ENCODE measurements at regions not wholly inside any gene's neighbourhood (a gene's known extent, or its start where the extent isn't known, plus 50 kb on each side); places are given as distances from the start of the nearest gene placed in this dataset.
"Not testable (repeated sequence)": the region's sequence is repeated elsewhere in the genome, so short reads cannot be mapped to it uniquely, and the experiment has no call there.

- H3K4me3 Mint-ChIP-seq; H3K27ac Mint-ChIP-seq; H3K4me1 Mint-ChIP-seq; H3K36me3 Mint-ChIP-seq (ENCODE audit: low read depth); DNase-seq; POLR2A ChIA-PET; CTCF ChIA-PET; H3K27me3 Mint-ChIP-seq: not testable (repeated sequence)
- peaks cover 23% of the 10 kb centered on the region for H3K9me3 Mint-ChIP-seq
Observed at GRCh38 chr16:59624381-59624780, 890.3 kb upstream of the GOT2 start.

- Mint-ChIP-seq H3K4me1 (no peaks in the 10 kb centered on the region), H3K27ac (no peak overlapping the region), H3K9me3 (peaks cover 21% of the 10 kb centered on the region), H3K27me3 (no peaks in the 10 kb centered on the region), H3K36me3 (ENCODE audit: low read depth) (no peaks in the 10 kb centered on the region), H3K4me3 (no peak overlapping the region)
- ChIA-PET CTCF (no interaction called here), POLR2A (no interaction called here)
- no peak for DNase-seq
Observed at GRCh38 chr16:59614466-59615240, 880.5 kb upstream of the GOT2 start.

- H3K27ac Mint-ChIP-seq; H3K36me3 Mint-ChIP-seq (ENCODE audit: low read depth); H3K4me1 Mint-ChIP-seq; POLR2A ChIA-PET; H3K27me3 Mint-ChIP-seq; CTCF ChIA-PET; DNase-seq; H3K4me3 Mint-ChIP-seq: not testable (repeated sequence)
- H3K9me3 Mint-ChIP-seq, result peaks cover 21% of the 10 kb centered on the region
Observed at GRCh38 chr16:59612910-59613620, 878.9 kb upstream of the GOT2 start.

DNA sequence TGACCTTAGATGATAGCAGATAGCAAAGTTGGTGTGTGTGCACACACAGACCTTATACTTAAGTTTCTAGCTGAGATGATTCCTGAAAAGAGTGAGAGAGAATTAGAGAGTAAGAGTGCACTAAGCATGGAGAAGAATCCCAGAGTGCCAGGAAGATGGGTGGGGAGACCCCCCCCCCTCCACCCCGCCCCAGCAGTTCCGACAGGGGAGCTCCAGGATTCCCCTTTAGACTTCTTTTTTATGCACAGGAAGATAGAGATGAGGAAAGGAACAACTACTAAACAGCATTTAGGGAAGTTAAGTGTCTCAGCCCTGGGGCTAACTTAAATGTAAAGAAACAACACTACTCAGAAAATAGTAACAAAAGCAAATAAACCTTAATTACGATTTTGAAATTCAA, 878.0 kb upstream of the GOT2 start:
- Mint-ChIP-seq H3K4me1 (no peaks in the 10 kb centered on the region), H3K9me3 (peaks cover 27% of the 10 kb centered on the region), H3K4me3 (no peak overlapping the region), H3K36me3 (ENCODE audit: low read depth) (no peaks in the 10 kb centered on the region), H3K27me3 (no peaks in the 10 kb centered on the region), H3K27ac (no peak overlapping the region)
- no peak for DNase-seq
- ChIA-PET POLR2A (no interaction called here), CTCF (no interaction called here)

- Mint-ChIP-seq H3K27me3 (no peaks in the 10 kb centered on the region), H3K36me3 (ENCODE audit: low read depth) (no peaks in the 10 kb centered on the region), H3K4me3 (no peak overlapping the region), H3K9me3 (peaks cover 29% of the 10 kb centered on the region), H3K27ac (no peak overlapping the region), H3K4me1 (no peaks in the 10 kb centered on the region)
- no peak for DNase-seq
- POLR2A ChIA-PET, result no interaction called here
- CTCF ChIA-PET, result no interaction called here
Observed at GRCh38 chr16:59611556-59611955, 877.4 kb upstream of the GOT2 start.

DNA sequence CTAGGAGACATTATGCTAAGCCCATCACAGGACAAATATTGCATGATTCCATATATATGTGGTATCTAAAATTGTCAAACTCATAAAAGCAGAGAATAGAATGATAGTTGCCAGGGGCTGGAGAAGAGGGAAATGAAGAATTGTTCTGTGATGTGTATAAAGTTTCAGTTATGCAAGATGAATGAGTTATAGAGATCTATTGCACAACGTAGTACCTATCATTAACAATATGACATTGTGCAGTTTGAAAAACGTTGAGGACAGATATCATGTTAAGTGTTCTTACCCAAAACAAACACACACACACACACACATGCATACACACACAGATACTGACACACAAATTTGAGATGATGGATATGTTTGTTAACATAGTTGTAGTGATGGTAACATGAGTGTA, 871.6 kb upstream of the GOT2 start:
- no peaks in the 10 kb centered on the region for H3K27me3 Mint-ChIP-seq
- H3K4me3 Mint-ChIP-seq, result no peak overlapping the region
- no peak overlapping the region for H3K27ac Mint-ChIP-seq
- no peaks in the 10 kb centered on the region for H3K36me3 Mint-ChIP-seq (ENCODE audit: low read depth)
- CTCF ChIA-PET, result no interaction called here
- no peaks in the 10 kb centered on the region for H3K4me1 Mint-ChIP-seq
- peaks cover 10% of the 10 kb centered on the region for H3K9me3 Mint-ChIP-seq
- POLR2A ChIA-PET, result no interaction called here
- DNase-seq, result no peak

DNA sequence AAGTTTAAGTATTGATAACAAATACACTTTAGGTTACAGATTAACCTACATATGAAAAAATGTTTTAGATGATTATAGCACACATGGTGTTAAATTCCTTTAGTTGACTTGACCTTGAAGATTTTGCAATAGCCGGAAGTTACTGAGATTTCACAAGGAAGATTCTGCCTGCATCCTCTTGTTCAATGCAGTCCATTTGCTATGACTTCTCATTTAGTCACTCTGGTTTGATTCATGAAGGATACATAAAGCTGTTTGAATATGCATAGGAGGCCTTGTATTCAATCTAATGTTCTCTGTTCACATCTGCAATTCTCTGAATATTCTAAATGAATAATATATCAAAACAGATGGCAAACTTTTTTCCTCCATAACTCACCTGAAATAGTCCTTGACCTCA, 870.2 kb upstream of the GOT2 start:
- no peaks in the 10 kb centered on the region for H3K4me1 Mint-ChIP-seq
- CTCF ChIA-PET, result no interaction called here
- DNase-seq, result no peak
- H3K27ac Mint-ChIP-seq, result no peak overlapping the region
- POLR2A ChIA-PET, result no interaction called here
- H3K27me3 Mint-ChIP-seq, result no peaks in the 10 kb centered on the region
- H3K9me3 Mint-ChIP-seq, result peaks cover 10% of the 10 kb centered on the region
- H3K4me3 Mint-ChIP-seq, result no peak overlapping the region
- no peaks in the 10 kb centered on the region for H3K36me3 Mint-ChIP-seq (ENCODE audit: low read depth)

- H3K4me1 Mint-ChIP-seq, result no peaks in the 10 kb centered on the region
Observed at GRCh38 chr16:59601452-59601851, 867.3 kb upstream of the GOT2 start.

DNA sequence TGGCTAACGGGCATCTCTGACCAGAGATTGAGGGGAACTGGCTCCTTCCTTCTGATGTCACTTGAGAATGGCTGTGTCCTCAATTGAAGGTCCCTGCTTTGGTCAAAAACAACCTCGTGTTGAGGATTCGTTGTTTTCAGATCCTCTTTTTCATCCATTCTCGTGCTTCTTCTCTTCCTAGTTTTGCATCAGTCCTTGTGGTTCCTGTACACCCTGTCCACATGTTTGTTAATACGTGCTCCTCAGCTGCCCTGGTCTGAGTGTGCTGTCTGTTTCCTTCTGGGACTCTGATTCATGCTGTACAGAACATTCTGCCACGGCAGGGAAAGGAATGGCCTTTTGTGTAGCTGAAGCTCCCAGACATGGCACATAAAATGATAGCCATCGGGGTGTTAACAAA, 863.2 kb upstream of the GOT2 start:
- peaks cover 6% of the 10 kb centered on the region for H3K9me3 Mint-ChIP-seq
- no peaks in the 10 kb centered on the region for H3K36me3 Mint-ChIP-seq (ENCODE audit: low read depth)
- CTCF ChIA-PET, result no interaction called here
- H3K4me3 Mint-ChIP-seq, result no peak overlapping the region
- POLR2A ChIA-PET, result no interaction called here
- DNase-seq, result no peak
- no peaks in the 10 kb centered on the region for H3K27me3 Mint-ChIP-seq
- no peak overlapping the region for H3K27ac Mint-ChIP-seq
- no peaks in the 10 kb centered on the region for H3K4me1 Mint-ChIP-seq

More at GRCh38 chr16:59601452-59601851, 867.3 kb upstream of the GOT2 start:
- no peak for DNase-seq
- no peaks in the 10 kb centered on the region for H3K36me3 Mint-ChIP-seq (ENCODE audit: low read depth)
- ChIA-PET CTCF (no interaction called here), POLR2A (no interaction called here)
- no peak overlapping the region for H3K4me3 Mint-ChIP-seq
- no peak overlapping the region for H3K27ac Mint-ChIP-seq
- H3K27me3 Mint-ChIP-seq, result no peaks in the 10 kb centered on the region
- peaks cover 3% of the 10 kb centered on the region for H3K9me3 Mint-ChIP-seq

- Mint-ChIP-seq H3K9me3 (peaks cover 8% of the 10 kb centered on the region), H3K36me3 (ENCODE audit: low read depth) (no peaks in the 10 kb centered on the region), H3K27me3 (no peaks in the 10 kb centered on the region), H3K4me1 (no peaks in the 10 kb centered on the region), H3K27ac (no peak overlapping the region), H3K4me3 (no peak overlapping the region)
- ChIA-PET POLR2A (no interaction called here), CTCF (no interaction called here)
- DNase-seq, result no peak
Observed at GRCh38 chr16:59596693-59597092, 862.6 kb upstream of the GOT2 start.

DNA sequence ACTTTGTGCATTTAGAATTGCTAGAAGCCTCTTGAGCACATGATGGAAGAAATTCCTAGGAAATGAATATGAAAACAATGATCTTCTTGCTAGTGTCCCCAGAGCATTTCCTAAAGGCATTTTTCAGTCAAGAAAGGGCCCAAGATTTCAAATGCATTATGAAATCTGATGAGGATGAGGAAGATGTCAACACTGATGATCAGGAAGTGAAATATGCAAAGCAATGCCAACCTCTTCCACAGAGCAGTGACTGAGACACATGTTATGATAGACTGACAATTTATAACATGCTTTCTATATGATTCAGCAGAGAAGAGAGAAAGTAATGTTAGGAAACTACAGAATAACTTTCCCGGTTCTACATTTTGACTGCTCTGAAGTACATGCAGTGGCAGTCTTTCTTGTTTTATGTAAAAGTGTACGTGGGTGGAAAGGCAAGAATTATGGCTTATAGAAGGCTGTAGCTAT, 859.1 kb upstream of the GOT2 start:
- H3K4me1 Mint-ChIP-seq, result no peaks in the 10 kb centered on the region
- ChIA-PET POLR2A (no interaction called here), CTCF (no interaction called here)
- peaks cover 8% of the 10 kb centered on the region for H3K9me3 Mint-ChIP-seq
- H3K4me3 Mint-ChIP-seq, result no peak overlapping the region
- H3K27ac Mint-ChIP-seq, result no peak overlapping the region
- H3K27me3 Mint-ChIP-seq, result no peaks in the 10 kb centered on the region
- H3K36me3 Mint-ChIP-seq (ENCODE audit: low read depth), result no peaks in the 10 kb centered on the region
- DNase-seq, result no peak

DNA sequence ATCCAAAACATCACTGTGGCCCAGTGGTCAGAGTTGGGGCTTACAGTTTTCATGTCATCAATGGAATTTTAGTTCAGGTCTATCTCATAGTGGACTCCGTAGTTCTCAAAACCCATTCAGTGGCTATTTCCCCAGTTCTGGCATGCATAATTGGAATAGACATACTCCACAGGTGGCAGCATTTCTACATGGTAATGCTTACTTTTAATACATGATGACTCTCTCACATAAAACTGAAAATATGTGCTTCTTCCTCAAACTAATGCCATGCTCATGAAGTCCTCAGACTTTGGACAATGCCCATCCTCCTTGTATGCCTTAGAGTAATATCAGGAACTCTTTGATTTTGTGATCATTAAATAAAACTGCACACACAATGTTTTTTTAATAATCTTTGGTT, 857.4 kb upstream of the GOT2 start:
- H3K9me3 Mint-ChIP-seq, result peaks cover 10% of the 10 kb centered on the region
- ChIA-PET CTCF (no interaction called here), POLR2A (no interaction called here)
- no peaks in the 10 kb centered on the region for H3K4me1 Mint-ChIP-seq
- no peak overlapping the region for H3K4me3 Mint-ChIP-seq
- H3K27ac Mint-ChIP-seq, result no peak overlapping the region
- no peaks in the 10 kb centered on the region for H3K27me3 Mint-ChIP-seq
- no peak for DNase-seq
- no peaks in the 10 kb centered on the region for H3K36me3 Mint-ChIP-seq (ENCODE audit: low read depth)

GRCh38 chr16:59590845-59591244, 856.7 kb upstream of the GOT2 start:
- H3K36me3 Mint-ChIP-seq (ENCODE audit: low read depth), result no peaks in the 10 kb centered on the region
- CTCF ChIA-PET, result no interaction called here
- H3K9me3 Mint-ChIP-seq, result peaks cover 10% of the 10 kb centered on the region
- H3K4me3 Mint-ChIP-seq, result no peak overlapping the region
- H3K27me3 Mint-ChIP-seq, result no peaks in the 10 kb centered on the region
- POLR2A ChIA-PET, result no interaction called here
- no peak for DNase-seq
- H3K27ac Mint-ChIP-seq, result no peak overlapping the region
- H3K4me1 Mint-ChIP-seq, result no peaks in the 10 kb centered on the region

- Mint-ChIP-seq H3K27me3 (no peaks in the 10 kb centered on the region), H3K4me1 (no peaks in the 10 kb centered on the region), H3K9me3 (peaks cover 4% of the 10 kb centered on the region), H3K27ac (no peak overlapping the region), H3K4me3 (no peak overlapping the region), H3K36me3 (ENCODE audit: low read depth) (no peaks in the 10 kb centered on the region)
- DNase-seq, result no peak
- ChIA-PET CTCF (no interaction called here), POLR2A (no interaction called here)
Observed at GRCh38 chr16:59586331-59586730, 852.2 kb upstream of the GOT2 start.

Measured in activated CD4-positive, alpha-beta memory T cell treated with anti-CD3 and anti-CD28 coated beads, Interleukin-2, amount 10 ng/mL, durations not matched to agents 7 days and 5 days (primary cell).